CD4-positive, alpha-beta T cell (primary cell): ENCODE measurements at regions not wholly inside any gene's neighbourhood (a gene's known extent, or its start where the extent isn't known, plus 50 kb on each side); places are given as distances from the start of the nearest gene placed in this dataset.

Experiments used
- ATAC-seq: fragments of 200-7000 bp; cut with Tn5 transposase; one replicate; pipeline ENCODE4 v1.10.0; 2022; ENCODE audit warnings: mild to moderate bottlenecking; ENCODE audit not compliant: poor library complexity
- CTCF ChIA-PET: fragments of 350-600 bp; sonication (Branson Sonifier 250); formaldehyde crosslinking; loops from one replicate; lab custom pipeline; 2021; ENCODE audit warnings: antibody characterized with exemption, inconsistent platforms; lab: Charles Lee
- POLR2A ChIA-PET: fragments of 350-600 bp; sonication (Branson Sonifier 250); formaldehyde crosslinking; loops from one replicate; lab custom pipeline; 2021; ENCODE audit warnings: antibody characterized with exemption, inconsistent platforms; lab: Charles Lee
- DNase-seq, 14 experiments: peaks; one replicate each; pipeline ENCODE4 v3.0.0-alpha.2; 2013 to 2020; ENCODE audit warnings: mixed read lengths in 2 of 14
- H3K27ac ChIP-seq, 2 donors: one replicate each; pipeline versions ENCODE4 v1.5.1 to v1.7.0; 2013; ENCODE audit warnings: low read length in 2 of 2, low read depth in 1 of 2, mild to moderate bottlenecking in 1 of 2
- H3K27me3 ChIP-seq, 2 experiments: 1 replicate in 1 of 2; 2 replicates in 1 of 2; pipeline versions ENCODE4 v1.6.1 to v1.7.0; 2013; ENCODE audit warnings: low read length in 2 of 2, control low read depth in 1 of 2, mild to moderate bottlenecking in 1 of 2, moderate library complexity in 1 of 2; ENCODE audit not compliant: insufficient read depth in 2 of 2, control insufficient read depth in 1 of 2
- H3K36me3 ChIP-seq: one replicate; pipeline ENCODE4 v1.6.1; 2013; ENCODE audit warnings: low read length, control low read depth; ENCODE audit not compliant: insufficient read depth
- H3K4me1 ChIP-seq: one replicate; pipeline ENCODE4 v1.6.1; 2013; ENCODE audit warnings: low read length, control low read depth; ENCODE audit not compliant: insufficient read depth
- H3K4me3 ChIP-seq: one replicate; pipeline ENCODE4 v1.5.1; 2013; ENCODE audit warnings: mild to moderate bottlenecking, low read length, moderate library complexity
- H3K9me3 ChIP-seq, 2 experiments: 1 replicate in 1 of 2; 2 replicates in 1 of 2; pipeline versions ENCODE4 v1.6.1 to v1.7.0; 2013; ENCODE audit warnings: low read length in 2 of 2, mild to moderate bottlenecking in 2 of 2, control low read depth in 1 of 2, moderate library complexity in 1 of 2; ENCODE audit not compliant: control insufficient read depth in 1 of 2, insufficient read depth in 1 of 2
- H3K27ac Mint-ChIP-seq: one replicate; pipeline ENCODE4 v1.8.0; 2020; ENCODE audit warnings: mixed read lengths
- H3K27me3 Mint-ChIP-seq: one replicate; pipeline ENCODE4 v1.8.0; 2021; ENCODE audit warnings: mixed read lengths
- H3K36me3 Mint-ChIP-seq: one replicate; pipeline ENCODE4 v1.8.0; 2021; ENCODE audit warnings: low read depth, mixed read lengths
- H3K4me1 Mint-ChIP-seq: one replicate; pipeline ENCODE4 v1.8.0; 2021; ENCODE audit warnings: low read depth, mixed read lengths
- H3K4me3 Mint-ChIP-seq: one replicate; pipeline ENCODE4 v1.8.0; 2020; ENCODE audit warnings: mild to moderate bottlenecking, mixed read lengths
- H3K9me3 Mint-ChIP-seq: one replicate; pipeline ENCODE4 v1.8.0; 2020; ENCODE audit warnings: mixed read lengths
- CTCF ChIP-seq: fragments of 200-600 bp; IDR thresholded peaks from one replicate; pipeline ENCODE4 v1.8.0; 2022; ENCODE audit warnings: antibody characterized with exemption, mild to moderate bottlenecking
- intact Hi-C, 2 experiments: fragments of 100-400 bp; cut with DNase I in 1 of 2; cut with micrococcal nuclease in 1 of 2; formaldehyde crosslinking; loops; one replicate each; pipeline versions ENCODE4 v1.15.1 to v1.9.0; 2023 to 2025; cut with DNase I, micrococcal nuclease

GRCh38 chr1:200306944-200307754, 102.7 kb downstream of the ZNF281 start:
- no peak overlapping the region for H3K27ac Mint-ChIP-seq
- DNase-seq, result peak in 5 of 14 experiments; percentile 6 to 77 (median 58)

GRCh38 chr1:200305806-200306205, 104.0 kb downstream of the ZNF281 start:
- Mint-ChIP-seq H3K27me3 (no peaks in the 10 kb centered on the region), H3K27ac (no peak overlapping the region), H3K9me3 (no peaks in the 10 kb centered on the region), H3K4me3 (no peak overlapping the region), H3K4me1 (peaks cover 32% of the 10 kb centered on the region), H3K36me3 (peaks cover 8% of the 10 kb centered on the region)
- intact Hi-C loops, result loop anchor here (2.0 to 10.0 kb wide), 5 partner anchors 99 to 617 kb away; partner anchors contain the start of gene ZNF281 (in 1 of the 2)
- Histone ChIP-seq H3K27me3 (no peaks in the 10 kb centered on the region), H3K4me1 (peaks cover 18% of the 10 kb centered on the region), H3K27ac (no peak overlapping the region), H3K36me3 (no peaks in the 10 kb centered on the region), H3K9me3 (no peaks in the 10 kb centered on the region), H3K4me3 (no peak overlapping the region)
- CTCF ChIA-PET, result no interaction called here
- DNase-seq (no peak), ATAC-seq (no peak)
- POLR2A ChIA-PET, result no interaction called here
- TF ChIP-seq CTCF, result no peak

More at GRCh38 chr1:200306944-200307754, 102.7 kb downstream of the ZNF281 start:
- Mint-ChIP-seq H3K36me3 (peaks cover 4% of the 10 kb centered on the region), H3K27me3 (no peaks in the 10 kb centered on the region), H3K4me1 (peaks cover 23% of the 10 kb centered on the region), H3K4me3 (peak overlapping the region; percentile 47), H3K9me3 (no peaks in the 10 kb centered on the region)
- ATAC-seq, result peak; percentile 63
- ChIA-PET CTCF (interaction anchor here (0.6 to 1.6 kb wide), 3 partner anchors 27 to 253 kb away, joined by 3 read pairs; no protein-coding TSS in a partner anchor), POLR2A (interaction anchor here (1.9 kb wide), 1 partner anchor 154 kb away, joined by 4 read pairs; no protein-coding TSS in a partner anchor)
- intact Hi-C loops, result loop anchor here (2.0 to 10.0 kb wide), 5 partner anchors 98 to 618 kb away; partner anchors contain the start of gene ZNF281 (in 1 of the 2)
- no peaks in the 10 kb centered on the region for H3K9me3 ChIP-seq
- peaks cover 8% of the 10 kb centered on the region for H3K4me1 ChIP-seq
- H3K27ac ChIP-seq, result no peak overlapping the region
- no peak overlapping the region for H3K4me3 ChIP-seq
- no peaks in the 10 kb centered on the region for H3K27me3 ChIP-seq
- TF ChIP-seq CTCF, result peak; percentile 95
- no peaks in the 10 kb centered on the region for H3K36me3 ChIP-seq

GRCh38 chr1:200304171-200304570, 105.7 kb downstream of the ZNF281 start:
- H3K27ac ChIP-seq, result no peak overlapping the region
- ChIA-PET CTCF (interaction anchor here (0.6 to 0.7 kb wide), 2 partner anchors 24 to 183 kb away, joined by 4 to 5 read pairs; no protein-coding TSS in a partner anchor), POLR2A (interaction anchor here (0.7 kb wide), 1 partner anchor 196 kb away, joined by 3 read pairs; no protein-coding TSS in a partner anchor)
- H3K9me3 ChIP-seq, result no peaks in the 10 kb centered on the region
- Mint-ChIP-seq H3K27ac (peak overlapping the region; percentile 92), H3K9me3 (no peaks in the 10 kb centered on the region), H3K4me1 (peaks cover 32% of the 10 kb centered on the region), H3K27me3 (no peaks in the 10 kb centered on the region), H3K36me3 (peaks cover 8% of the 10 kb centered on the region), H3K4me3 (peak overlapping the region; percentile 80)
- no peak for DNase-seq
- H3K27me3 ChIP-seq, result no peaks in the 10 kb centered on the region
- H3K4me1 ChIP-seq, result peaks cover 18% of the 10 kb centered on the region
- TF ChIP-seq CTCF, result no peak
- no peaks in the 10 kb centered on the region for H3K36me3 ChIP-seq
- no peak for ATAC-seq
- H3K4me3 ChIP-seq, result no peak overlapping the region
- intact Hi-C loops, result loop anchor here in 1 of 2 experiments (10.0 kb wide), 1 partner anchor 101 kb away; no protein-coding TSS in a partner anchor
